Inferior parietal cortex (tissue), 1 donor: ENCODE measurements at regions not wholly inside any gene's neighbourhood (a gene's known extent, or its start where the extent isn't known, plus 50 kb on each side); places are given as distances from the start of the nearest gene placed in this dataset.
"Not testable (repeated sequence)": the region's sequence is repeated elsewhere in the genome, so short reads cannot be mapped to it uniquely, and the experiment has no call there.

ENCODE experiments used
- DNase-seq: peaks from one replicate; pipeline ENCODE4 v3.0.0-alpha.2; 2016; ENCODE audit errors: extremely low spot score

GRCh38 chr16:59545721-59546120 is 811.6 kb upstream of the GOT2 start:
- DNase-seq, result no peak

DNA sequence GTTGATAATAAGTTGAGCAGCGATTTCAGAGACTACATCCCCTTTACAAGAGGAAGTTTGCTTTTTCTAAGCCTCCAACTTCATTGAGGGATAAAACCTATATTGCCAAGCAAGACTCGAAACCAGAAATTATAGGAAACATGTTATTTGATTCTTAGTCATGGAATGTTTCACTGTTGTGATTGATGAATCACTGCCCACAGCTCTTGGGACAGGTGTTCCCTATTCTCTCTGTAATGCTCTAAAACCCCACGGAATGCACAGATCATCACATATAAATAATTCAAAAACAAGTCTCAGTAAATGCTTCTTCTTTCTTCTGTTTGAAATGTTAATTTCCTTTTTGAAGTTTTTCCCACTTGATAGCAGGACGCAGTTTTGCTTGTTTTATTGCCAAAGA is 809.5 kb upstream of the GOT2 start:
- no peak for DNase-seq

DNA sequence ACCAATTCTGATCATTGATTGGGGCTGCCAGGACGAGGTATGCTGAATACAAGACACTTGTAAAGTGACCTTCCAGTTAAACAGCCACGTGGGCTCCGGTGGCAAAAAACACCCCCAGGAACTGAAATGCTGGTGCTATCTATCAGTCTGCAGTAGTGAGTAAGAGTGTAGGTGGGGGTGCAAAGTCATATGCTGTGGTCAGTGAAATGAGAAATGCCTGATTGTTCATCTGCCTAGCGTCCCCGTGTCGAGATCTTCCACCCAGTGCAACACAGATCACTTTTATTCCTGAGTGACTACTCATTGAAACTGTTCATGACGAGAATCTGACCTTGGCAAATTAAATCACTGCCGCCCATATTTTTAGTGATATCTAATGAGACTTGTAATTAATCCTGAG is 806.5 kb upstream of the GOT2 start:
- DNase-seq, result no peak

GRCh38 chr16:59535298-59535697 is 801.2 kb upstream of the GOT2 start:
- no peak for DNase-seq

GRCh38 chr16:59527206-59527997 is 793.3 kb upstream of the GOT2 start:
- no peak for DNase-seq

DNA sequence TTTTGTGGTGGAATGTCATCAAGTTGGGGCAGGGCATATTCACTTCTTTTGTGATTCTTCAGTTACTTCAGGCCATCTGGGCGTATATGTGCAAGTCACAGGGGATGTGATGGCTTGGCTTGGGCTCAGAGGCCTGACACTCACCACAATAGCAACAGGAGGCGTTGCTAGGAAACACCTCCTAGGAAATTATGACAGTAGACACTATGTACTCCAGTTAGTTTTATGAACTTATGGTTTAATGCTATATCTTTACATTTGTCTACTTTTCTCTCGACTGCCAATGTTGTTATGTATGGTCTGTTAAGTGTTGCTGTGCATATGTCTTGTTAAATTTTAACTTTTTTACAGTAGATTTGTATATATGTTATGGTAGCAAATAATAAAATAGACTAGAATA is 788.7 kb upstream of the GOT2 start:
- no peak for DNase-seq

DNA sequence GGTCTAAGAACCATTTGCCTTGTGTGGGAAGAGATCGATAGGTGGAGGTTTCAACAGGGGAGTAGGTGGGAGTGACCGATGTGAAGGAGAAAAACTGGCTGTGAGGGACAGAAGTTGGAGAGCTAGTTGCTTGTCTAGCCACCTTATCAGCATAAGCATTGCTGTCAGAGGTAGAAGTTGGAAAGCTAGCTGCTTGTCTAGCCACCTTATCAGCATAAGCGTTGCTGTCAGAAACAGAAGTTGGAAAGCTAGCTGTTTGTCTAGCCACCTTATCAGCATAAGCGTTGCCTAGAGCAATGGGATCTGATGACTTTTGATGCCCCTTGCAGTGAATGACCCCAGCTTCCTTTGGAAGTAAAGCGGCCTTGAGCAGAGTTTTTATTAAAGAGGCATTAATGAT is 784.6 kb upstream of the GOT2 start:
- not testable (repeated sequence) for DNase-seq

DNA sequence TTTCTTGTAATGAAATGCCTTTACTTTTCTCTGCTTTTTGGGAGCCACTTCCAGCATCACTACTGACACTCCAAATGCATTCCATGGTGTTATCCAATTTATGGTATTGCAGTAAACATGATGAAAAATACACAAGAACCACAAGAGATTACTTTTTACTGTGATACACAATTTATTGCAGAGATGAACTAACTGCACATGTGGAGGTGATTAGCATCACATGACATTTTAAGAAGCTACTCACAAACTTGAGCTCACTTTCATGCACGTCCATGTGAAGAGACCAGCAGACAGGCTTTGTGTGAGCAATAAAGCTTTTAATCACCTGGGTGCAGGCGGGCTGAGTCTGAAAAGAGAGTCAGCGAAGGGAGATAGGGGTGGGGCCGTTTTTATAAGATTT is 780.5 kb upstream of the GOT2 start:
- no peak for DNase-seq

DNA sequence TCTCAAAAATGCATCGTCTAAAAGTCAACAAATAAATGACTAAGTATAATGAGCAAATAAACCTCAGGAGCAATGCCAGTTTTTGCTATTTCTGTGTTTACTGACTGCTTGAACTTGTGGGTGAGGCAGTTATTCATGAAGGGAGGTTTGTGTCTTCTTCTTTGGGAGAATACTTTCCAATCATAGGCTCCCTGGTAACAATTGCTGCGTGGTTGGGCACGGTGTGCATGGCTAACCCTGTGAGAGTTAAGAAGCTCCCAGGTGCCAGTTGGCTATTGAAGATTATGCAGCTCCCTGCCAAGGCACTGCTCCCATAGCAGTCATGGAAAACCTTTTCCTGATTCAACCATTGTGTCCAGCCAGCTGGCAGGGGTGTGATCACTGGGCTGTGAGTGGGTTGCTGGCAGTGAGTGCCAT is 775.9 kb upstream of the GOT2 start:
- DNase-seq, result no peak

DNA sequence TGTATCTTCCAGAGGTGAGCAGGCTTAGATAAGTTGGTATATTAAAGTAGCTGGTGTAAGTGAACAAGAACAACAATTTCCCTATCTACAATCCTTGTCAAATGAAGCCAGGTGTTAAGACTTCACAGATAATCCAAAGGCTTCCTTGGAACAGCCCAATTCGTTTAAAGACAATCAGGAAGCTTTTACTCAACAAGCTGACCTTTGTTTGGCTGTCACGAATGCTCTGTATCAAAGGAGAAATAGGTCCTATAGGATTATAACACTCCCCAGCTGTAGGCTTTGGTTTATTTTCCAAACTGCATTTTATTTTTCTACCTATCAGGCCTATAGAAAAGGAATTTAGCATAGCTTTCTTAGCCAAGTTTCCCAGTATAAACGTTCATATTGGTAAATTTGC is 766.5 kb upstream of the GOT2 start:
- DNase-seq, result no peak

- DNase-seq, result no peak
Measured at GRCh38 chr16:59487067-59487466, 753.0 kb upstream of the GOT2 start.

GRCh38 chr16:59484833-59485516 is 750.9 kb upstream of the GOT2 start:
- no peak for DNase-seq

DNA sequence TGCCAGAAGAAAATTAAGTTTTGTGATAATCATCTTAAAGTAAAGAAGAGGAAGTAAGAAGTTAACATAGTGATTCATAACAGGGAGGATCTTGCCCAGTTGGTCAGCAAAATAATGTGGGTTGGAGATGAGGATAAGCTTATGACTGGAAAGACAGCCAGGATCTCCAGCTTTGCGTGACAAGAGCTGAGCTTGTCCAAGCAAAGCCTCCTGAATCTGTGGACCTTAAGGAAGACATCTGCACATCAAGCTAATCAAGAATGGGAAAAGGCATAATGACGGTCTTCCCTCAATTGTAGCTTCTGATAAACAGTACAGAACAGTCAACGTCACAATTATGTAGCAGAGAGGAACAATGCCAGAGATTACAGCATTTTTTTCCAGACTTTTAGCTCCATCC is 744.7 kb upstream of the GOT2 start:
- DNase-seq, result no peak

GRCh38 chr16:59470556-59470955 is 736.4 kb upstream of the GOT2 start:
- no peak for DNase-seq

DNA sequence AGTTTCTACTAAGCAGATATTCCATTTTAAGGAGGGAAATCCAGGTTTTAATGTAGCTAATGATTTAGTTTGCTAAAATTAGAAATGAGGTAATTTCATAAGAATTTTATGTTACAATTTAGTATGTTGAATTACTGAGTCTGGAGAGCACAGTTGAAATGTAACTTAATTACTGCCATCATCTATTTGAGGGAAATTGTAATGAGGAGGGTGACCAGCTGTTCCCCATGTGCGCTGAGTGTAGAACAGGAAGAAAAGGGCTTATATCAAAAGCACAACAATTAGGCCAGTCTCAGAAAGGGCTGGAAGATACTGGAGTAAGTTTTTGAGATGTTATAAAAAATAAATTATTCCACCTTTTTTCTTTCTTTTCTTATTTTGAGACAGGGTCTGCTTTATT is 735.1 kb upstream of the GOT2 start:
- no peak for DNase-seq

GRCh38 chr16:59463776-59464175 is 729.7 kb upstream of the GOT2 start:
- no peak for DNase-seq

- no peak for DNase-seq
Measured at GRCh38 chr16:59459806-59460205, 725.7 kb upstream of the GOT2 start.

DNA sequence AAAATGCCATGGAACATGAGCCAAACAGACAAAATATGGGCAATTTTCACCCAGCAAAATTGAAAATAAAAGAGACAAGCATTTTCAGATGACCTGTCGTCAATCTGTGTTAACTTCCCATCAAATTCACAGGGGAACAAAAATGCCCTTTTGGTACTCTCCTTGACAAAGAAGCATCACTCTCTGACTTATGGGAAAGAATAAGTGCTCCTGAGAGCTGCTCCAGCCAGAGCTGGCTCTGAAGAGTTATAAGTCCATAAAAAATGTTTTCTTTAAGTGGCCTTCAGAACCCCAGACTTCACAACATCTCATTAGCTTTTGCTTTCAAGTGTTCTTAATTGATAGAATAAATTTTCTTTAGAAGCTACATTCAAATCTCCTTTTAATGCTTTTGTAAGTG is 721.4 kb upstream of the GOT2 start:
- DNase-seq, result no peak

- not testable (repeated sequence) for DNase-seq
Measured at GRCh38 chr16:59450513-59450912, 716.4 kb upstream of the GOT2 start.

- no peak for DNase-seq
Measured at GRCh38 chr16:59440502-59440901, 706.4 kb upstream of the GOT2 start.

DNA sequence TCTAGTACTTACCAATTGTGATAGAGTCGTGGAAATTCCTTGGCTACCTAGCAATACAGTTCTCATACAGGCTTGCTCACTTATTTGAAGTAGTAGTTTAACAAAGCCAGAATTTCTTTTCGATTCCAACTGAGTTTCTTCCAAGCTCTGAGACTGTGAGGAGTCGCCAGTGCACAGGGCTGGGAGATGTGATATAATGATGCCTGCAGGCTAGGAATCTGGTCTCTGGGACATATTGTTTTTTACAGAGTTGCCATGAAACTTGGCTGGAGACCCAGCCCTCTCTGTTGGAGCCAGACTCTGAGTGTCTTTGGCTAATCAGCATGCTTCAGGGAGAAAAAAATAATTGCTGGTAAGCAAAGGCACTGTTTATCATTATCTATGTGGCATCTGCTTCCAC is 698.8 kb upstream of the GOT2 start:
- DNase-seq, result no peak

DNA sequence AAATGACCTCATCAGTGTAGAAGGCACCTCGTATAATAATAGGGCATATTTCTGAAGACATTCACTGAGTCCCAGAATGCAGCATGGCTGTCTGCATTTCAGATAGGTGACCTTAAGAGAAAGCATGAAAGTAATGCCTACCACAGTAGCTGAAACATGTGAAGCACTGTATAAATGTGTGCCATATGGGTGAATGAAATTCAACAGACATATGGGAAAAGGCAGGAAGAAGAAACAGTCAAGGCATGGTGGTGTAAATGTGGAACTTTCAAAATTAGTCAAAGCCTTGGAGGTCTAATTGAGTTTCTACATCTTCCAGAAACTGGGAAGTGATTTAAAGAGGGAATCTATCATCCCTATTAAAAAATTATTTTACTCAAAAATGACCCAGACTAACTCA is 698.2 kb upstream of the GOT2 start:
- no peak for DNase-seq

DNA sequence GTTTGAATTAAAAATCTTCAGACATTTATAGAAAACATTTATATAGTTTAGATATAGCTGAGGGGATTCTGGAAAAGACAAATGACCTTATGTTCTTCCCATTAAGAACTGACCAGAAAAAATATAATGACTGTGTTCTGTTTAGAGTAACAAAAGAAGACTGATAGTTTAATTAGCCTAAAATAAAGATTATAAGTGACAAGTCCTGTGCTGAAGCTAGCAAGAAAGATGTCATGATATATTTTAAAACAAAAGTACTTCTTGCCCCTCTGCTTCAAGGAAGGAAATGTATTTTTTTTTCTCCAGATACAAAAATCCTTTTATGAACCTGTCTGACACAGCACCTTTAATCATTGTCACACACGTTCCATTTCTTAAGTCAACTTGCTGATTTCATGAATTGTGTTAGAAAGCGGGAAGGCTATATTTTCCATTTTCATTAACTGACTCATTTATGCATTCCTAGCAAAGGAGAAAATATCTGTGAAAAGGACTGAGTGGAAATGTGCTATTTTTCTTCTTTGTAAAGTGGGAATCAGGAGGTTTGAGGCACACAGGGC is 690.7 kb upstream of the GOT2 start:
- no peak for DNase-seq
